Osteocyte (in vitro differentiated cells): ENCODE measurements at regions not wholly inside any gene's neighbourhood (a gene's known extent, or its start where the extent isn't known, plus 50 kb on each side); places are given as distances from the start of the nearest gene placed in this dataset.

Experiments used
- DNase-seq: peaks from one replicate; pipeline ENCODE4 v3.0.0; 2021; ENCODE audit warnings: mixed read lengths; ENCODE audit not compliant: unreplicated experiment; ENCODE audit errors: extremely low spot score
- H3K27ac Mint-ChIP-seq: one replicate; pipeline ENCODE4 v1.8.0; 2021; ENCODE audit warnings: mild to moderate bottlenecking, mixed read lengths; ENCODE audit not compliant: unreplicated experiment
- H3K27me3 Mint-ChIP-seq: one replicate; pipeline ENCODE4 v1.8.0; 2021; ENCODE audit warnings: mixed read lengths; ENCODE audit not compliant: unreplicated experiment
- H3K36me3 Mint-ChIP-seq: one replicate; pipeline ENCODE4 v1.8.0; 2021; ENCODE audit warnings: mixed read lengths; ENCODE audit not compliant: unreplicated experiment
- H3K4me1 Mint-ChIP-seq: one replicate; pipeline ENCODE4 v1.8.0; 2021; ENCODE audit warnings: mixed read lengths; ENCODE audit not compliant: unreplicated experiment
- H3K4me3 Mint-ChIP-seq: one replicate; pipeline ENCODE4 v1.8.0; 2021; ENCODE audit warnings: mild to moderate bottlenecking, moderate library complexity, mixed read lengths; ENCODE audit not compliant: unreplicated experiment
- H3K9me3 Mint-ChIP-seq: one replicate; pipeline ENCODE4 v1.8.0; 2021; ENCODE audit warnings: mixed read lengths; ENCODE audit not compliant: unreplicated experiment
- CTCF ChIP-seq: fragments of 200-600 bp; sonication (generic); IDR thresholded peaks from 2 replicates; pipeline ENCODE4 v1.5.0; 2021; ENCODE audit warnings: antibody characterized with exemption, mild to moderate bottlenecking, moderate library complexity

DNA sequence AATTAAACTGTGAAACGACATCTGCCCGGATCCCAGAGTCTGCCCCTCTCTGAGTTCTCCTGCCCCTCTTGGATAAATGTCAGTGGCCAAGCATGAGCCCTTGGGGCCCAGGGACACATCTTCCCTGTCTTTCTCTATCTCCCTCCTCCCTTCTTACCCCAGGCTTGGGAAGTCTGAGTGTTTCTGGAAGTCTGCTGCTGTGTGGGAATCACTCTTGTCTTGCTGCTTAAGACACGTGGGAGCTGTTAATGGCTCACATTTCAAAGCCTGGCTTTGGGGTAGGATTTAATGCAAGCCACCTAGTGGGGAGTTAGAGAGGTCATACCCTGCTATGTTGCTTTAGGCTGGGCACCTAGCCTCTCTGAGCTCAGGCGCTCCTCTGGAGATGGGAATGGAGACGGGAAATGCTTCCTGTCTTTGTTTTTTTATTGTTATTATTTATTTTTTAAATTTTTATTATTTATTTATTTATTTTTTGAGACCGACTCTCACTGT lies 218.5 kb upstream of the CIBAR2 start:
- no peak overlapping the region for H3K4me3 Mint-ChIP-seq
- H3K36me3 Mint-ChIP-seq, result no peaks in the 10 kb centered on the region
- peak; percentile 63 for TF ChIP-seq CTCF
- no peaks in the 10 kb centered on the region for H3K9me3 Mint-ChIP-seq
- peak overlapping the region; percentile 70 for H3K27ac Mint-ChIP-seq
- H3K27me3 Mint-ChIP-seq, result no peaks in the 10 kb centered on the region
- H3K4me1 Mint-ChIP-seq, result peaks cover 63% of the 10 kb centered on the region
- no peak for DNase-seq

GRCh38 chr16:85331688-85332087 lies 219.4 kb upstream of the CIBAR2 start:
- Mint-ChIP-seq H3K9me3 (no peaks in the 10 kb centered on the region), H3K27me3 (no peaks in the 10 kb centered on the region), H3K27ac (no peak overlapping the region), H3K4me1 (peaks cover 57% of the 10 kb centered on the region), H3K36me3 (no peaks in the 10 kb centered on the region), H3K4me3 (no peak overlapping the region)
- no peak for TF ChIP-seq CTCF
- no peak for DNase-seq

GRCh38 chr16:85332175-85332574 lies 219.9 kb upstream of the CIBAR2 start:
- no peak overlapping the region for H3K4me3 Mint-ChIP-seq
- H3K27me3 Mint-ChIP-seq, result no peaks in the 10 kb centered on the region
- peaks cover 53% of the 10 kb centered on the region for H3K4me1 Mint-ChIP-seq
- no peak for DNase-seq
- H3K9me3 Mint-ChIP-seq, result no peaks in the 10 kb centered on the region
- no peak overlapping the region for H3K27ac Mint-ChIP-seq
- H3K36me3 Mint-ChIP-seq, result no peaks in the 10 kb centered on the region
- TF ChIP-seq CTCF, result no peak

- no peak for TF ChIP-seq CTCF
- H3K27ac Mint-ChIP-seq, result no peak overlapping the region
- H3K4me3 Mint-ChIP-seq, result no peak overlapping the region
- H3K9me3 Mint-ChIP-seq, result no peaks in the 10 kb centered on the region
- H3K4me1 Mint-ChIP-seq, result peaks cover 44% of the 10 kb centered on the region
- DNase-seq, result no peak
- no peaks in the 10 kb centered on the region for H3K27me3 Mint-ChIP-seq
- peaks cover 2% of the 10 kb centered on the region for H3K36me3 Mint-ChIP-seq
Observed at GRCh38 chr16:85333337-85333736, 221.1 kb upstream of the CIBAR2 start.

GRCh38 chr16:85333744-85334640 lies 221.7 kb upstream of the CIBAR2 start:
- no peak overlapping the region for H3K4me3 Mint-ChIP-seq
- H3K27me3 Mint-ChIP-seq, result no peaks in the 10 kb centered on the region
- H3K36me3 Mint-ChIP-seq, result peaks cover 2% of the 10 kb centered on the region
- peaks cover 37% of the 10 kb centered on the region for H3K4me1 Mint-ChIP-seq
- TF ChIP-seq CTCF, result no peak
- no peaks in the 10 kb centered on the region for H3K9me3 Mint-ChIP-seq
- H3K27ac Mint-ChIP-seq, result no peak overlapping the region
- no peak for DNase-seq
